Epithelial cell of proximal tubule (primary cell): ENCODE measurements at regions not wholly inside any gene's neighbourhood (a gene's known extent, or its start where the extent isn't known, plus 50 kb on each side); places are given as distances from the start of the nearest gene placed in this dataset.

Experiments
- DNase-seq: peaks from one replicate; pipeline ENCODE4 v3.0.0-alpha.2; 2011; ENCODE audit warnings: low read depth
- H3K4me3 ChIP-seq: 2 replicates; pipeline ENCODE4 v1.5.1; 2011; ENCODE audit warnings: low read depth, mild to moderate bottlenecking, low read length
- CTCF ChIP-seq: conservative IDR thresholded peaks from 2 replicates; pipeline ENCODE4 v1.5.1; 2012; ENCODE audit warnings: low read depth, mild to moderate bottlenecking, low read length

DNA sequence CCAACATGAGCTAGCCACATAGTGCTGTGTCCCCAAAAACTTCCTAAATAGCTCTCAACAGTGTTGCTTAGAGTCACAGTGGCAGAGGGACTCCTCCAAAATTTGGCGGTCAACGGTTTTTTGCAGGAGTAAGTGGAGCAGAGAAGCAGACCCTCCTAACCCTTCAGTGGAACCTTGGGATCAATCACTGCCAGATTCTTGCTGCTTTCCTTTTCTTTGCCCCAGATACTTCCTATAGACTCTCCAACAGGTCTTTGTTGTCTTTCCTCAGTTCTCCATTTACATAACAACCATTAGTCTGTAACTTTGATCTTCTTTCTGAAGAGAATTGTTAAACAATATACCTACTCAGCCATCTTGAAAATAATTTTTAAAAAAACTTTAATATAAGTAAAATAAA, 556.1 kb downstream of the BRINP3 start:
- no peak for TF ChIP-seq CTCF
- H3K4me3 ChIP-seq: no peak overlapping the region
- no peak for DNase-seq

DNA sequence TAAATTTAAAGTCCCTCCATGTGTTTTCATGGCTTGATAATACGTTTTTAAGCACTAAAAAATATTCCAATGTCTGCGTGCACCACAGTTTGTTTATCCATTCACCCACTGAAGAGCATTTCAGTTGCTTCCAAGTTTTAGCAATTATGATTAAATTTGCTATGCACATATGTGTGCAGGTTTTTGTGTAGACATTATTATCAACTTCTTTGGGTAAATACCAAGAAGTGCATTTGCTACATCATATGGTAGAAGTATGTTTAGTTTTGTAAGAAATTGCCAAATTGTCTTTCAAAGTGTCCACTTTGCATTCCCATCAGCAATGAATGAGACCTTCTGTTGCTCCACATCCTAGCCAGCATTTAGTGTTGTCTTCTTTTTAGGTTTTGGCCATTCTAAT, 550.0 kb downstream of the BRINP3 start:
- DNase-seq: no peak
- TF ChIP-seq CTCF: no peak
- no peak overlapping the region for H3K4me3 ChIP-seq

- no peak for DNase-seq
- TF ChIP-seq CTCF: no peak
- H3K4me3 ChIP-seq: no peak overlapping the region
Measured at GRCh38 chr1:189929501-189930099, 548.1 kb downstream of the BRINP3 start.

GRCh38 chr1:189936861-189937260, 540.8 kb downstream of the BRINP3 start:
- no peak for DNase-seq
- no peak overlapping the region for H3K4me3 ChIP-seq
- no peak for TF ChIP-seq CTCF

GRCh38 chr1:189939967-189940366, 537.7 kb downstream of the BRINP3 start:
- no peak for DNase-seq
- H3K4me3 ChIP-seq: no peak overlapping the region
- TF ChIP-seq CTCF: no peak

DNA sequence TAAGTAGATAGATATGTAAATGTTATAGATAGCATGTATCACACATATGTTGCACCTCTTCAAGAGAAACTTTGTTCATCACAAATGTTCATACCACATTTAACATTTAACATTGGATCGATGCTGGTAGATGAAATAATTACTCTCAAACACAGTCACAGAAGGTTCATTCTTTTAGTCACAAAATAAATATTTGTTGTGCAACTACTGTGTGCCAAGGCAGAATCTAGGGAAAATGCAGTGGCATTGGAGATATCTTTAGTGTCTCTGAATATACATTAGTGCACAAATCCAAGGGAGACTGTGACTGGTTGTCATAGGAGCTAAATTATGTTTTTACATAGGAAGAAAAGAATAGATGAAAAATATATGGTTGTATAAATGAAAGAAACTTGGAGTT, 535.7 kb downstream of the BRINP3 start:
- no peak for DNase-seq
- no peak for TF ChIP-seq CTCF
- H3K4me3 ChIP-seq: no peak overlapping the region

DNA sequence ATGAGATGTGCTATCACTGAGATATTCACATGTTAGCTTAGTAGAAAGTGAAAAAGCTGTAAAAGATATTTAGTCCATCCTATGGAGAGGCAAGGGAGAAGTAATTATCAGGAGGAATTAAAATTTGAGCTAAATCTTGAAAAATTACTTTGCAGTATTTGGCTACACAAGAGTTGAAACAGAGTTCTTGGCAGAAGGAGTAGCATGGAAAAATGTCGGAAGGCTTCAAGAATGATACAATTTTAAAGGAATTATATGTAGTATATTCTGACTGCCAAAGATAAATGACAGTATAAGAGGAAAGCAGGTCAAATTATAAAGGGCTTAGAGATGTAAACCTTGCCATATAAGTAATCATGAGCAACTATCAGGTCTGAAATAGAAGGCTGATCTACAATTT, 518.9 kb downstream of the BRINP3 start:
- DNase-seq: no peak
- no peak for TF ChIP-seq CTCF
- no peak overlapping the region for H3K4me3 ChIP-seq
